ENCODE measurements at regions not wholly inside any gene's neighbourhood (a gene's known extent, or its start where the extent isn't known, plus 50 kb on each side); places are given as distances from the start of the nearest gene placed in this dataset.
A peak's percentile ranks its signal among the peaks of the same experiment; 100 is the strongest.

DNA sequence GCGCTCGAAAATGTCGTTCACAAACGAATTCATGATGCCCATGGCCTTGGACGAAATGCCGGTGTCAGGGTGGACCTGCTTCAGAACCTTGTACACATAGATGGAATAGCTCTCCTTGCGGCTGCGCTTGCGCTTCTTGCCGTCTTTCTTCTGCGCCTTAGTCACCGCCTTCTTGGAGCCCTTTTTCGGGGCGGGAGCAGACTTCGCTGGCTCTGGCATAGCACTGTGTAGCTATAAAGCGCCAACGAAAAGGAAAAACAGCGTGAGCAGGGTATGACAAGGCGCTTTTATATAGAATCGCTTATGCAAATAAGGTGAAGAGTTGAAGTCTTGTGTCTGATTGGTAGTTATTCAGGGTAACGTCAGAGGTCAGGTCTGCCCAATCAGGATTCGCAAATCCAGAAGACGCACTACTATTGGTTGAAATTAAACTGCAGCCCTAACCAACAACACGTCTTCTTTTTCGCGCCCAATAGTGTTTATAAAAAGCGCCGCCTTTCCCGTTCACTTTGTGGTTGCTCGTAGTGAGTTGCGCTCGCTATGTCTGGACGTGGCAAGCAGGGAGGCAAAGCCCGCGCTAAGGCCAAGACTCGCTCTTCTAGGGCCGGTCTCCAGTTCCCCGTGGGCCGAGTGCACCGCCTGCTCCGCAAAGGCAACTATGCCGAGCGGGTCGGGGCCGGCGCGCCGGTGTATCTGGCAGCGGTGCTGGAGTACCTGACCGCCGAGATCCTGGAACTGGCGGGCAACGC is 114.8 kb upstream of the PRSS16 start (continued):
- TF ChIP-seq, protein P1, sequence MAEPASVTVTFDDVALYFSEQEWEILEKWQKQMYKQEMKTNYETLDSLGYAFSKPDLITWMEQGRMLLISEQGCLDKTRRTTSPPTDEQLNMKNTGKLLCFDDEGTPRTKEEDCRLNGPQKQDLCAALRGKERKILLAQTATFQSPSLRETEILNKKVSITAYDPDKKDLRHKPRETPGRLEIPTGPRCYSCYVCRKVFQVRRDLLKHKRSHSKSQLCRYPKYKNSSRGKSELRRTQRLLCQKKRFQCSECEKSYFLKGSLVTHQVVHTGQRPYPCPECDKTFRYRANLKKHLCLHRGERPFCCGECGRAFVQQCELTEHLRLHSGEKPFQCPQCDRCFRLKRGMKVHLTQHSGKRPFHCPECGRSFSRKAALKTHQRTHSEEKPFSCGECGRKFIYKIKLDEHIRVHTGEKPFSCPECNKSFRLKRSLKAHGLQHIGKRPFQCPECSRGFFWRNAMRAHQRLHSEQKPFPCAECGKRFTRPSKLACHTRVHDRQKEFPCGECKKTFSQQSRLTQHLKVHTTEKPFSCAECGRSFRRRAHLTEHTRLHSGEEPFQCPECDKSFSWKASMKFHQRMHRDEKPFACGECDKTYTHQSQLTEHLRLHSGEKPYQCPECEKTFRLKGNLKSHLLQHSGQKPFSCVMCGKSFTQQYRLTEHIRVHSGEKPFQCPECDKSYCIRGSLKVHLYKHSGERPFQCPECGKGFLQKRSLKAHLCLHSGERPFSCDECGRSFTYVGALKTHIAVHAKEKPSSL (CRISPR knock-in tag; conservative IDR thresholded peaks at IDR 0.05), result peak; percentile 49; the same call in 1 of the 2 replicates
- TF ChIP-seq, protein P2, sequence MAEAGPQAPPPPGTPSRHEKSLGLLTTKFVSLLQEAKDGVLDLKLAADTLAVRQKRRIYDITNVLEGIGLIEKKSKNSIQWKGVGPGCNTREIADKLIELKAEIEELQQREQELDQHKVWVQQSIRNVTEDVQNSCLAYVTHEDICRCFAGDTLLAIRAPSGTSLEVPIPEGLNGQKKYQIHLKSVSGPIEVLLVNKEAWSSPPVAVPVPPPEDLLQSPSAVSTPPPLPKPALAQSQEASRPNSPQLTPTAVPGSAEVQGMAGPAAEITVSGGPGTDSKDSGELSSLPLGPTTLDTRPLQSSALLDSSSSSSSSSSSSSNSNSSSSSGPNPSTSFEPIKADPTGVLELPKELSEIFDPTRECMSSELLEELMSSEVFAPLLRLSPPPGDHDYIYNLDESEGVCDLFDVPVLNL (CRISPR knock-in tag; IDR thresholded peaks at IDR 0.05; ENCODE audit: borderline replicate concordance, low read depth), result peak; percentile 89
- TF ChIP-seq ATF1 (CRISPR knock-in tag; IDR thresholded peaks at IDR 0.05) (no peak), GTF2I (CRISPR knock-in tag; conservative IDR thresholded peaks at IDR 0.05) (no peak), ZNF671 (CRISPR knock-in tag; IDR thresholded peaks at IDR 0.05) (0 out of 2 replicates have a peak, but pooled peaks have one; percentile 15), CREB1 (CRISPR knock-in tag; IDR thresholded peaks at IDR 0.05) (no peak; the same call in none of the 2 replicates), ZNF138 (CRISPR knock-in tag; conservative IDR thresholded peaks at IDR 0.05) (no peak), SOX15 (CRISPR knock-in tag; IDR thresholded peaks at IDR 0.05) (no peak), JAZF1 (CRISPR knock-in tag; IDR thresholded peaks at IDR 0.05) (no peak), KAT7 (CRISPR knock-in tag; IDR thresholded peaks at IDR 0.05; ENCODE audit: borderline replicate concordance) (0 out of 2 replicates have a peak, but pooled peaks have one; percentile 81), MYBL2 (CRISPR knock-in tag; IDR thresholded peaks at IDR 0.05) (peak; percentile 92), JUN (CRISPR knock-in tag; IDR thresholded peaks at IDR 0.05) (0 out of 2 replicates have a peak, but pooled peaks have one; percentile 66), CREM (CRISPR knock-in tag; IDR thresholded peaks at IDR 0.05) (no peak; the same call in 1 of the 2 replicates), TEAD1 (CRISPR knock-in tag; IDR thresholded peaks at IDR 0.05) (peak; percentile 67), ZNF263 (CRISPR knock-in tag; IDR thresholded peaks at IDR 0.05; ENCODE audit: low read depth) (no peak), SMAD4 (CRISPR knock-in tag; IDR thresholded peaks at IDR 0.05) (peak; percentile 39; the same call in 1 of the 2 replicates), ZNF219 (CRISPR knock-in tag; IDR thresholded peaks at IDR 0.05; ENCODE audit: borderline replicate concordance) (no peak), NR3C1 (CRISPR knock-in tag; conservative IDR thresholded peaks at IDR 0.05; ENCODE audit: low read depth) (no peak), FOXJ3 (CRISPR knock-in tag; IDR thresholded peaks at IDR 0.05; ENCODE audit: borderline replicate concordance) (no peak), ZNF396 (CRISPR knock-in tag; IDR thresholded peaks at IDR 0.05; ENCODE audit: borderline replicate concordance) (no peak)
- TF ChIP-seq, protein P3, sequence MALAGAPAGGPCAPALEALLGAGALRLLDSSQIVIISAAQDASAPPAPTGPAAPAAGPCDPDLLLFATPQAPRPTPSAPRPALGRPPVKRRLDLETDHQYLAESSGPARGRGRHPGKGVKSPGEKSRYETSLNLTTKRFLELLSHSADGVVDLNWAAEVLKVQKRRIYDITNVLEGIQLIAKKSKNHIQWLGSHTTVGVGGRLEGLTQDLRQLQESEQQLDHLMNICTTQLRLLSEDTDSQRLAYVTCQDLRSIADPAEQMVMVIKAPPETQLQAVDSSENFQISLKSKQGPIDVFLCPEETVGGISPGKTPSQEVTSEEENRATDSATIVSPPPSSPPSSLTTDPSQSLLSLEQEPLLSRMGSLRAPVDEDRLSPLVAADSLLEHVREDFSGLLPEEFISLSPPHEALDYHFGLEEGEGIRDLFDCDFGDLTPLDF (CRISPR knock-in tag; IDR thresholded peaks at IDR 0.05), result 0 out of 2 replicates have a peak, but pooled peaks have one; percentile 49
- TF ChIP-seq, protein P4, sequence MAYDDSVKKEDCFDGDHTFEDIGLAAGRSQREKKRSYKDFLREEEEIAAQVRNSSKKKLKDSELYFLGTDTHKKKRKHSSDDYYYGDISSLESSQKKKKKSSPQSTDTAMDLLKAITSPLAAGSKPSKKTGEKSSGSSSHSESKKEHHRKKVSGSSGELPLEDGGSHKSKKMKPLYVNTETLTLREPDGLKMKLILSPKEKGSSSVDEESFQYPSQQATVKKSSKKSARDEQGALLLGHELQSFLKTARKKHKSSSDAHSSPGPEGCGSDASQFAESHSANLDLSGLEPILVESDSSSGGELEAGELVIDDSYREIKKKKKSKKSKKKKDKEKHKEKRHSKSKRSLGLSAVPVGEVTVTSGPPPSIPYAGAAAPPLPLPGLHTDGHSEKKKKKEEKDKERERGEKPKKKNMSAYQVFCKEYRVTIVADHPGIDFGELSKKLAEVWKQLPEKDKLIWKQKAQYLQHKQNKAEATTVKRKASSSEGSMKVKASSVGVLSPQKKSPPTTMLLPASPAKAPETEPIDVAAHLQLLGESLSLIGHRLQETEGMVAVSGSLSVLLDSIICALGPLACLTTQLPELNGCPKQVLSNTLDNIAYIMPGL (CRISPR knock-in tag; IDR thresholded peaks at IDR 0.05), result peak; percentile 6; the same call in 1 of the 2 replicates
- TF ChIP-seq, protein P5, sequence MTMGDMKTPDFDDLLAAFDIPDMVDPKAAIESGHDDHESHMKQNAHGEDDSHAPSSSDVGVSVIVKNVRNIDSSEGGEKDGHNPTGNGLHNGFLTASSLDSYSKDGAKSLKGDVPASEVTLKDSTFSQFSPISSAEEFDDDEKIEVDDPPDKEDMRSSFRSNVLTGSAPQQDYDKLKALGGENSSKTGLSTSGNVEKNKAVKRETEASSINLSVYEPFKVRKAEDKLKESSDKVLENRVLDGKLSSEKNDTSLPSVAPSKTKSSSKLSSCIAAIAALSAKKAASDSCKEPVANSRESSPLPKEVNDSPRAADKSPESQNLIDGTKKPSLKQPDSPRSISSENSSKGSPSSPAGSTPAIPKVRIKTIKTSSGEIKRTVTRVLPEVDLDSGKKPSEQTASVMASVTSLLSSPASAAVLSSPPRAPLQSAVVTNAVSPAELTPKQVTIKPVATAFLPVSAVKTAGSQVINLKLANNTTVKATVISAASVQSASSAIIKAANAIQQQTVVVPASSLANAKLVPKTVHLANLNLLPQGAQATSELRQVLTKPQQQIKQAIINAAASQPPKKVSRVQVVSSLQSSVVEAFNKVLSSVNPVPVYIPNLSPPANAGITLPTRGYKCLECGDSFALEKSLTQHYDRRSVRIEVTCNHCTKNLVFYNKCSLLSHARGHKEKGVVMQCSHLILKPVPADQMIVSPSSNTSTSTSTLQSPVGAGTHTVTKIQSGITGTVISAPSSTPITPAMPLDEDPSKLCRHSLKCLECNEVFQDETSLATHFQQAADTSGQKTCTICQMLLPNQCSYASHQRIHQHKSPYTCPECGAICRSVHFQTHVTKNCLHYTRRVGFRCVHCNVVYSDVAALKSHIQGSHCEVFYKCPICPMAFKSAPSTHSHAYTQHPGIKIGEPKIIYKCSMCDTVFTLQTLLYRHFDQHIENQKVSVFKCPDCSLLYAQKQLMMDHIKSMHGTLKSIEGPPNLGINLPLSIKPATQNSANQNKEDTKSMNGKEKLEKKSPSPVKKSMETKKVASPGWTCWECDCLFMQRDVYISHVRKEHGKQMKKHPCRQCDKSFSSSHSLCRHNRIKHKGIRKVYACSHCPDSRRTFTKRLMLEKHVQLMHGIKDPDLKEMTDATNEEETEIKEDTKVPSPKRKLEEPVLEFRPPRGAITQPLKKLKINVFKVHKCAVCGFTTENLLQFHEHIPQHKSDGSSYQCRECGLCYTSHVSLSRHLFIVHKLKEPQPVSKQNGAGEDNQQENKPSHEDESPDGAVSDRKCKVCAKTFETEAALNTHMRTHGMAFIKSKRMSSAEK (CRISPR knock-in tag; IDR thresholded peaks at IDR 0.05; ENCODE audit: borderline replicate concordance), result no peak
- TF ChIP-seq, protein P6, sequence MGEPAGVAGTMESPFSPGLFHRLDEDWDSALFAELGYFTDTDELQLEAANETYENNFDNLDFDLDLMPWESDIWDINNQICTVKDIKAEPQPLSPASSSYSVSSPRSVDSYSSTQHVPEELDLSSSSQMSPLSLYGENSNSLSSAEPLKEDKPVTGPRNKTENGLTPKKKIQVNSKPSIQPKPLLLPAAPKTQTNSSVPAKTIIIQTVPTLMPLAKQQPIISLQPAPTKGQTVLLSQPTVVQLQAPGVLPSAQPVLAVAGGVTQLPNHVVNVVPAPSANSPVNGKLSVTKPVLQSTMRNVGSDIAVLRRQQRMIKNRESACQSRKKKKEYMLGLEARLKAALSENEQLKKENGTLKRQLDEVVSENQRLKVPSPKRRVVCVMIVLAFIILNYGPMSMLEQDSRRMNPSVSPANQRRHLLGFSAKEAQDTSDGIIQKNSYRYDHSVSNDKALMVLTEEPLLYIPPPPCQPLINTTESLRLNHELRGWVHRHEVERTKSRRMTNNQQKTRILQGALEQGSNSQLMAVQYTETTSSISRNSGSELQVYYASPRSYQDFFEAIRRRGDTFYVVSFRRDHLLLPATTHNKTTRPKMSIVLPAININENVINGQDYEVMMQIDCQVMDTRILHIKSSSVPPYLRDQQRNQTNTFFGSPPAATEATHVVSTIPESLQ (CRISPR knock-in tag; IDR thresholded peaks at IDR 0.05), result 0 out of 2 replicates have a peak, but pooled peaks have one; percentile 62
- TF ChIP-seq, protein P7, sequence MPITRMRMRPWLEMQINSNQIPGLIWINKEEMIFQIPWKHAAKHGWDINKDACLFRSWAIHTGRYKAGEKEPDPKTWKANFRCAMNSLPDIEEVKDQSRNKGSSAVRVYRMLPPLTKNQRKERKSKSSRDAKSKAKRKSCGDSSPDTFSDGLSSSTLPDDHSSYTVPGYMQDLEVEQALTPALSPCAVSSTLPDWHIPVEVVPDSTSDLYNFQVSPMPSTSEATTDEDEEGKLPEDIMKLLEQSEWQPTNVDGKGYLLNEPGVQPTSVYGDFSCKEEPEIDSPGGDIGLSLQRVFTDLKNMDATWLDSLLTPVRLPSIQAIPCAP (CRISPR knock-in tag; IDR thresholded peaks at IDR 0.05), result no peak

All from WTC11 (cell line).